ENCODE measurements at regions not wholly inside any gene's neighbourhood (a gene's known extent, or its start where the extent isn't known, plus 50 kb on each side); places are given as distances from the start of the nearest gene placed in this dataset.

DNA sequence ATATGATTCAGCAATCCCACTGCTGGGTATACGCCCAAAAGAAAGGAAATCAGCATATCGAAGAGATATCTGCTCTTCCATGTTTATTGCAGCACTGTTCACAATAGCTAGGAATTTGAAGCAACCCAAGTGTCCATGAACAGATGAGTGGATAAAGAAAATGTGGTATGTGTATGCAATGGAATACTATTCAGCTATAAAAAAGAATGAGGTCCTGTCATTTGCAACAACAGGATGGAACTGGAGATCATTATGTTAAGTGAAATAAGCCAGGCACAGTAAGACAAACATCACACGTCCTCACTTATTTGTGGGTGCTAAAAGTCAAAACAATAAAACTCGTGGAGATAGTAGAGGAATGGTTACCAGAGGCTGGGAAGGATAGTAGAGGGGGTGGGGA lies 153.8 kb upstream of the LEF1 start:
- H3K4me3 ChIP-seq (ENCODE audit: low read length): no peak overlapping the region
- no peak for DNase-seq (ENCODE audit: low read depth, low spot score)
- no peaks in the 10 kb centered on the region for H3K36me3 ChIP-seq (ENCODE audit: control insufficient read depth, insufficient read depth, low read length)
- H3K27ac ChIP-seq (ENCODE audit: low read length): no peak overlapping the region
- WGBS (ENCODE audit: insufficient coverage, insufficient read length): no CpG with 5 or more reads among the region's 4 CpGs
- H3K9me3 ChIP-seq (ENCODE audit: control insufficient read depth, insufficient read depth, low read length): no peaks in the 10 kb centered on the region
- no peaks in the 10 kb centered on the region for H3K27me3 ChIP-seq (ENCODE audit: control insufficient read depth, insufficient read depth, low read length)
- no peaks in the 10 kb centered on the region for H3K4me1 ChIP-seq (ENCODE audit: control insufficient read depth, insufficient read depth, low read length)

DNA sequence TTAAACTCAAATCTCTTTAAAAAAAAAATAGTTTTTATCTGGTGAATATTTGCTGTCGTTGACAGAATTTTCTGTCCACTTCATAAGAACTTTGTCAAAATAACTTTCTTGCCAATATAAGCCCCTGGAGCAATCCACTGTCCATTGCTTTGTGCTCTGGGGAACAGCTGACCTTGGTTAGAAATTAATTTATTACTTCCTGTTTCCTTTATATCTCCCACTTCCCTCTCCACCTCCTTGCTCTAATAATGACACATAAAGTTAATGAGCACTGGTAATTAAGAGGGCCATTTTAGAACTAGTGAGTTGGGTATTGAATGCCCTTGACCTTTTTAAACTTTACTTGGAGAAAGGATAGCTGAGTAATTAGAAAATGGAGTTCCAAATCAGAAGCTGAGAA lies 151.3 kb upstream of the LEF1 start:
- no CpG with 5 or more reads among the region's 1 CpG for WGBS (ENCODE audit: insufficient coverage, insufficient read length)

DNA sequence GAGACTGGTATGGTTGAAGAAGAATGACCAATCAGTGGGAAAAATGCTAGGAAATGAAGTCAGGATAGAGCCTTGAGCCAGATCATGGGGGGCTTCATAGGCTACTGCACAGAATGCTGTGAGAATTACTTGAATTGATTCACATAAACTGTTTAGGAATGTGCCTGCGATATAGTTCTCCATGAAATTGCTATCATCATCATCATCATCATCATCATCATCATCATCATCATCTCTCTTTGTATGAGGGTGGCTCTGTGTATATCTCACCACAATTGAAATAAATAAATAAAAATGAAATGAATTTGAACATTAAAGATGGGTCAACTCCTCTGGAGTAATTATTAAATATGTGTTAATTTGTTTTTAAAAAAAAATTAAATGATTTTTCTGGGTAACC lies 148.6 kb upstream of the LEF1 start:
- H3K27ac ChIP-seq (ENCODE audit: low read length): no peak overlapping the region
- H3K9me3 ChIP-seq (ENCODE audit: control insufficient read depth, insufficient read depth, low read length): no peaks in the 10 kb centered on the region
- H3K27me3 ChIP-seq (ENCODE audit: control insufficient read depth, insufficient read depth, low read length): no peaks in the 10 kb centered on the region
- no peak for DNase-seq (ENCODE audit: low read depth, low spot score)
- no peaks in the 10 kb centered on the region for H3K36me3 ChIP-seq (ENCODE audit: control insufficient read depth, insufficient read depth, low read length)
- H3K4me3 ChIP-seq (ENCODE audit: low read length): no peak overlapping the region
- WGBS (ENCODE audit: insufficient coverage, insufficient read length): no CpG with 5 or more reads among the region's 1 CpG
- H3K4me1 ChIP-seq (ENCODE audit: control insufficient read depth, insufficient read depth, low read length): no peaks in the 10 kb centered on the region

More for the DNA sequence above, 151.3 kb upstream of the LEF1 start:
- DNase-seq (ENCODE audit: low read depth, low spot score): no peak
- Histone ChIP-seq H3K27ac (ENCODE audit: low read length) (no peak overlapping the region), H3K36me3 (ENCODE audit: control insufficient read depth, insufficient read depth, low read length) (no peaks in the 10 kb centered on the region), H3K4me3 (ENCODE audit: low read length) (no peak overlapping the region), H3K4me1 (ENCODE audit: control insufficient read depth, insufficient read depth, low read length) (no peaks in the 10 kb centered on the region), H3K27me3 (ENCODE audit: control insufficient read depth, insufficient read depth, low read length) (no peaks in the 10 kb centered on the region), H3K9me3 (ENCODE audit: control insufficient read depth, insufficient read depth, low read length) (no peaks in the 10 kb centered on the region)

DNA sequence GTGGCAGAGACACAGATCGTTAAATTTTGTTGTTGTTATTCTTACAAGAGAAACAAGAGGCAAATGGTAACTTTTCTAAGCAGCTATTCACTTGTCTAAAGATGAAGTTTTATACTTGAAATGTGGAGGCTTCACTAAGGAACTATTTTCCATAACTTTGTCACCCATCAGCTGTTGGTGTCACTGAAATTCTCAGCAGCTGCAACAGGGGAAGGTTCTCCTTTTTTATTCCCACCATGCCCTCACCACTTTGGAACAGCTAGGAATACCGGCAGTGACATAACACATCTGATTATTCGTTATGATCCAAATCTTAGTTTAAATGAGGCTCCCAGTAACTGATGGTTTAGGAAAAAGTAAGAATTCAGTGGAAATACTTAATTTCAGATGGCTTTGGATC lies 147.0 kb upstream of the LEF1 start:
- DNase-seq (ENCODE audit: low read depth, low spot score): no peak
- Histone ChIP-seq H3K27ac (ENCODE audit: low read length) (no peak overlapping the region), H3K9me3 (ENCODE audit: control insufficient read depth, insufficient read depth, low read length) (no peaks in the 10 kb centered on the region), H3K36me3 (ENCODE audit: control insufficient read depth, insufficient read depth, low read length) (no peaks in the 10 kb centered on the region), H3K27me3 (ENCODE audit: control insufficient read depth, insufficient read depth, low read length) (no peaks in the 10 kb centered on the region), H3K4me1 (ENCODE audit: control insufficient read depth, insufficient read depth, low read length) (no peaks in the 10 kb centered on the region), H3K4me3 (ENCODE audit: low read length) (no peak overlapping the region)
- WGBS (ENCODE audit: insufficient coverage, insufficient read length): no CpG with 5 or more reads among the region's 3 CpGs

DNA sequence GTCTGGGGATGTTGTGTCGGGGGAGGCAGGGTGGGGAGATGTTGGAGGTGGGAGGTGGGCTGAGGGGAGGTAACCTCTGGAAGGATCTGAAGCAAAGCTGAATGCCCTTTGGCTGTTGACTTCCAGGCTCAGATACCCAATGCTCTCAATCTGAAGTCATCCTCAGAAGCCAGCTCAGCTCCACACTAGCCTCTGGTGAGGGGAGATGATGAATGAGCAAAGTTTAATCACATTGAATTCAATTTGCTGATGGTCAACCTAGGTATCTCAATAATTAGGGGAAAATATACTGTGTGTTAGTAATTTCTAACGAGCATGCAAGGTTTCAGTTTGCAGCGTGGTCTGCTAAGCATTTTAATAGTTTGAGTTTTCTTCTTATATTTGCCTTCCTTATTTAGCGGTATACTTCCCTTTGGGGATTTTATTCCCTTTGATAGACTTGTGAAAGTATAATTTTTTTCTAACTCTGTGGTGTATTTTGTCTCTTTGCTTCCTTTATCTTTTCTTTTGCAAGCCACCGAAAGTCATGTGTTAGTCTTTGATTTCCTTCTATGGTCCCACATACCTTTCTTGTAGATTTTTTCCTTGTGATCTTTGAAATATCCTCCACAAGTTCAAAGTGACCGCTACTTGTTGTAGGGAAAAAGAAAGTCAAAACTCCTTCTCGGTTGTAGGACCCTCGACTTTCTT lies 146.3 kb upstream of the LEF1 start:
- no peaks in the 10 kb centered on the region for H3K27me3 ChIP-seq (ENCODE audit: control insufficient read depth, insufficient read depth, low read length)
- H3K9me3 ChIP-seq (ENCODE audit: control insufficient read depth, insufficient read depth, low read length): no peaks in the 10 kb centered on the region
- H3K27ac ChIP-seq (ENCODE audit: low read length): no peak overlapping the region
- H3K36me3 ChIP-seq (ENCODE audit: control insufficient read depth, insufficient read depth, low read length): no peaks in the 10 kb centered on the region
- no peaks in the 10 kb centered on the region for H3K4me1 ChIP-seq (ENCODE audit: control insufficient read depth, insufficient read depth, low read length)
- no peak overlapping the region for H3K4me3 ChIP-seq (ENCODE audit: low read length)
- WGBS (ENCODE audit: insufficient coverage, insufficient read length): no CpG with 5 or more reads among the region's 8 CpGs
- DNase-seq (ENCODE audit: low read depth, low spot score): no peak

DNA sequence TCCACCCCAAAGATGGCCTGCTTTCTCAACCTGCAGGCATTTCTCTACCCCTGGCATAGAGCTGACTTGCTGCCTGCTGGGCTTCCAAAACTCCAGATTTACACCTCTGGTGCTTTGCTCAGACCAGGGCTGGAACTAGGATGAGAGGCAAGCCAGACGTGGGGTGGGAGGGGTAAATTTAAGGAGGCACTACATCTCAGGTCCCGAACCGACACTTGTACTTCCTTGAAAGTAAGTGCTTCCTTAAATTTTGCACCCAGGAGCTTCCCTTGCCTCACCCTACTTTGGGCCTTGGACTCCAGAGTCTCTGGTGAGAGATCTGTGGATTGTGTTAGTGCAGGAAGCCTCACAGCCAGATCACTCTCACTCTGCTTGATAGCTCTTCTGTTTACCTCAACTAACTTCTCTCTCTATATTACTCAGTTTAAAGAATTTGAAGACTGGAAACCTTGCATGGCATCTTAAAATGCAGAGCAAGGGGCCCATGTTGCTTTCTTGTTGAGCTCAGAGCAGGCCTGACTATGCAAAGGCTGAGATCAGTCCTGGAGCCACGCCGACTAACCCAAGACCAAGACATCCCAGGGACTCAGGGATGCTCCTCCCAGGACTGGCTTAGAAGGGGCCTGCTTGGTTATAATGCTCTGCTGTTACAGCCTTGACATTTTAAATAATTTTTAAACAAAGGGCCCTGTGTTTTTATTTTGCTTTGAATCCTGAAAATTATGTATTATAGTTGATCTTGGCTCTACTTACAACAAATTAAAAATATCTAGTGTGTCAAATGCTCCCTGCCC lies 145.0 kb upstream of the LEF1 start:
- no CpG with 5 or more reads among the region's 5 CpGs for WGBS (ENCODE audit: insufficient coverage, insufficient read length)
- DNase-seq (ENCODE audit: low read depth, low spot score): no peak
- no peak overlapping the region for H3K27ac ChIP-seq (ENCODE audit: low read length)
- H3K4me3 ChIP-seq (ENCODE audit: low read length): no peak overlapping the region
- no peaks in the 10 kb centered on the region for H3K27me3 ChIP-seq (ENCODE audit: control insufficient read depth, insufficient read depth, low read length)
- no peaks in the 10 kb centered on the region for H3K4me1 ChIP-seq (ENCODE audit: control insufficient read depth, insufficient read depth, low read length)
- H3K36me3 ChIP-seq (ENCODE audit: control insufficient read depth, insufficient read depth, low read length): no peaks in the 10 kb centered on the region
- no peaks in the 10 kb centered on the region for H3K9me3 ChIP-seq (ENCODE audit: control insufficient read depth, insufficient read depth, low read length)

DNA sequence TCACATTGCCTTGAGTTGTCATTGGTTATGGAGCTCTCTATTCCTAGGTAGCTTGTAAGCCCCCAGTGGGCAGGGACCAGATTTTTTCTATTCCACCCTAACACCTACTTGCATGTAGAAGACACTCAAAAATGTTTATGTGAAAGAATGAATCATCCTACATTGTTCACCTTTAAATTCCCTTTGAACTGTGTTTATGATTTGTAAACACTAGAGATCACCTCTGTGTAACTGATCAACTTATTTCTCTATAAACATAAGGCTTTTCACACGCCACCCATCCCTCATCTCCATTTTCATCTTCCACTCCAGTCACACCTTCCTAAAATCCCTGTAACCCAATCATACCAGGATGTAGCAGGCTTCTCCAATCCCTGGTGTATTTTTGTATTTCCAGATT lies 142.6 kb upstream of the LEF1 start:
- H3K36me3 ChIP-seq (ENCODE audit: control insufficient read depth, insufficient read depth, low read length): no peaks in the 10 kb centered on the region
- H3K4me1 ChIP-seq (ENCODE audit: control insufficient read depth, insufficient read depth, low read length): no peaks in the 10 kb centered on the region
- WGBS (ENCODE audit: insufficient coverage, insufficient read length): 100% methylated on average over 1 of the region's 1 CpG
- no peak overlapping the region for H3K27ac ChIP-seq (ENCODE audit: low read length)
- no peak for DNase-seq (ENCODE audit: low read depth, low spot score)
- no peaks in the 10 kb centered on the region for H3K9me3 ChIP-seq (ENCODE audit: control insufficient read depth, insufficient read depth, low read length)
- H3K27me3 ChIP-seq (ENCODE audit: control insufficient read depth, insufficient read depth, low read length): no peaks in the 10 kb centered on the region
- no peak overlapping the region for H3K4me3 ChIP-seq (ENCODE audit: low read length)

DNA sequence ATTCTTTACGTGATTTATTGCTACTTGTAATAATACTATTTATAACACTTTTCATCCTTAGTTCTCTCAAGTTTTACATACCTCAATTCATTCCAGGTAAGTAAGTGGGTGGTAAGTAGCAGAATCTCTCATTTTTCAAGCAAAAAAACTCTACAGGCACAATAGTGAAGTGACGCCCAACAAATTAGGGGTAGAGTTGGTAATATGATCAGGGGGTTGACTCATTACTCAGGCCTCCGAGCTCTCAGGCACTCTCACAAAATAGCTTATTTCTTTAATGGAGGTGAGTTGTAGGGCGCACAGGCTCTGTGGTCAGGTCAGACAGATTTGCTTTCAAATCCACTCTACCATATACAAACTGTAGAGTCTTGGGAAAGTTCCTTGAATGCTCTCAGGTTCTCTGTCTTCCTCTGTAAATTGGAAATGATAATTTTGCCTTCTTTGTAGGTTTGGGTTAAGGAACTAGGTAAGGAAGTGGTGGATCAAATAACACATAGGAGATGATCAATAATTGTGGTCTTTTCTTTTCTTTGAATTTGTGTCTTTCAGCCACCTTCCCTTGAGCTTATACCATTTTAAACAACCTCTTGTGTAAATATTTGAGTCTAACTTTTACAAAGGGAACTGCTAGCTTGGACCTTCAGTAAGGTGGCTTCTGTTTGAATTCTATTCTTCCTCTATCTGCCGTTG lies 134.9 kb upstream of the LEF1 start:
- no peaks in the 10 kb centered on the region for H3K27me3 ChIP-seq (ENCODE audit: control insufficient read depth, insufficient read depth, low read length)
- no peak overlapping the region for H3K27ac ChIP-seq (ENCODE audit: low read length)
- H3K4me1 ChIP-seq (ENCODE audit: control insufficient read depth, insufficient read depth, low read length): no peaks in the 10 kb centered on the region
- no peak for DNase-seq (ENCODE audit: low read depth, low spot score)
- no peaks in the 10 kb centered on the region for H3K36me3 ChIP-seq (ENCODE audit: control insufficient read depth, insufficient read depth, low read length)
- WGBS (ENCODE audit: insufficient coverage, insufficient read length): no CpG with 5 or more reads among the region's 5 CpGs
- no peak overlapping the region for H3K4me3 ChIP-seq (ENCODE audit: low read length)
- no peaks in the 10 kb centered on the region for H3K9me3 ChIP-seq (ENCODE audit: control insufficient read depth, insufficient read depth, low read length)

DNA sequence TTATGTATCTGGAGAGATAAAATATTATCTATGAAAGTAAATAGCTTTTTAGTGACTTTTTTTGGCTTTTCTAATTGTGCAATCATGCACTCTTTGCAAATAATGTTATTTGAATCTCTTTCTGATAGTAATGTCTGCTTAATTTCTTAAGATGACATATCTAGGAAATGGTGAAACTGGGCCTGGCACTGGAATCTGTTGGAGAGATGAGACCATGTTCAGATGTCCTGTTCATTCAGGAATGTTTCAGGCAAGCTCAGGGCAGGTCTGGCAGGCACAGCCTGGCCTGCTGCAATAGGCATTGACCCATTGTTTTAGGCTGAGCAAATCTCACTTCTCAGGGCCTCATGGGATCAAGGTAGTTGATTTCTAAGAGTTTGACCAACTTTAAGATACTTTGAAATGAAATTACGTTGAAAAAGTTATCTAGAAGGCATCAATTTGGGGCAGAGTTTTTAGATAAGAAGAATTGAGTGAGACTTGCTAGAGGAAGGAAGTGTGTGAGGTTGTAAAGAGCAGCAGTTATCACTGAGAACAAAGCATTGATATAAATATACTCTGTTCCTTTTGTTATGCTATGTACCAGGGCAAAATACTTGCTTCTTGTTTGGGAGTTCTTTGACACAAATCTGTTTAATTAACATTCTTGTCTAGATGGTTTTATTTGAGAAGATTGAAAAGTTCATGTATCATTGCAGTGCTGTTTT lies 133.0 kb upstream of the LEF1 start:
- no peak overlapping the region for H3K27ac ChIP-seq (ENCODE audit: low read length)
- 100% methylated on average over 1 of the region's 1 CpG for WGBS (ENCODE audit: insufficient coverage, insufficient read length)
- no peaks in the 10 kb centered on the region for H3K36me3 ChIP-seq (ENCODE audit: control insufficient read depth, insufficient read depth, low read length)
- no peak for DNase-seq (ENCODE audit: low read depth, low spot score)
- H3K27me3 ChIP-seq (ENCODE audit: control insufficient read depth, insufficient read depth, low read length): no peaks in the 10 kb centered on the region
- H3K4me1 ChIP-seq (ENCODE audit: control insufficient read depth, insufficient read depth, low read length): no peaks in the 10 kb centered on the region
- H3K9me3 ChIP-seq (ENCODE audit: control insufficient read depth, insufficient read depth, low read length): no peaks in the 10 kb centered on the region
- H3K4me3 ChIP-seq (ENCODE audit: low read length): no peak overlapping the region

DNA sequence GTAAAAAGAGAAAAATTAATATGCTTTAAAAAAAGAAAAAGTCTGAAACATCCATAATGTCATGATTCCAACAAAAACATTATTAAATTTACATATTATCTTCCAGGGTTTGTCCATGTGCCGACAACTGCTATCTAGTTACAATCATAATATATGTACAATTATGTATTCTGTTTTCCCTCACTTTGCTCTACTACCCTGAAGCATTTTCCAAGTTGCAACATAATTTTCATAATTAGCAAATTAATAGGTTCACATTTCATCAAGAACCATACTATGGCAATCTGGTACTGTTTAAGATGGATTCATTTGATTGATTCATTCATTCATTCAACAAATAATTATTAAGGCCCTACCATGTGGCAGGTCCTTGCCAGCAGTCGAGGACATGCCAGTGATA lies 128.9 kb upstream of the LEF1 start:
- WGBS (ENCODE audit: insufficient coverage, insufficient read length): no CpG with 5 or more reads among the region's 2 CpGs
- H3K4me1 ChIP-seq (ENCODE audit: control insufficient read depth, insufficient read depth, low read length): no peaks in the 10 kb centered on the region

More for the DNA sequence above, 128.9 kb upstream of the LEF1 start:
- H3K4me3 ChIP-seq (ENCODE audit: low read length): no peak overlapping the region
- H3K27ac ChIP-seq (ENCODE audit: low read length): no peak overlapping the region
- H3K27me3 ChIP-seq (ENCODE audit: control insufficient read depth, insufficient read depth, low read length): no peaks in the 10 kb centered on the region
- no peaks in the 10 kb centered on the region for H3K36me3 ChIP-seq (ENCODE audit: control insufficient read depth, insufficient read depth, low read length)
- H3K9me3 ChIP-seq (ENCODE audit: control insufficient read depth, insufficient read depth, low read length): no peaks in the 10 kb centered on the region
- DNase-seq (ENCODE audit: low read depth, low spot score): no peak

All from iPS DF 6.9 (cell line).